ENCODE measurements at regions not wholly inside any gene's neighbourhood (a gene's known extent, or its start where the extent isn't known, plus 50 kb on each side); places are given as distances from the start of the nearest gene placed in this dataset.

DNA sequence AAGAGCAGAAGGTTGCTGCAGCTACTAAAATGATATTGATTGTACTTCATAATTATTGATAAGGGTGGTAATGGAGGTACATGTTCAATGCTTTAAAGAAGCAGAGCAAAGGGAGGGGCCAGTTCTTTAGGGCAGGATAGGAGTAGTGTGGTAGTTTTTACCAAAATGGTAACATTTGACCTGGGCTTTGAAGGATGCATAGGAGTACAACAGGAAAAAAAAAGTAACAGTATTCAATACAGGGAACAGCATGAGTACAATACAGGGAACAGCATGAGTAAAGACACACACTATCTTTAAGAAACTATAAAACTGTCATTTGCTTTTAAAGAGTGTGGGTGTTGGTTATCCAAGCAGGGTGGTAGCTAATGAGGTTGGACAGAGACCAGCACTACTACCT is 215.0 kb upstream of the CRY1 start (continued):
- TF ChIP-seq ZMIZ1 (IDR thresholded peaks at IDR 0.05; ENCODE audit: low read depth in 2 of 2, low read length in 2 of 2) (no peak), NFE2L1 (tag; IDR thresholded peaks at IDR 0.05; ENCODE audit: borderline replicate concordance, low read depth) (no peak), HCFC1 (IDR thresholded peaks at IDR 0.05; ENCODE audit: low read depth, low read length) (no peak), HDAC3 (IDR thresholded peaks at IDR 0.05; ENCODE audit: borderline replicate concordance, partially characterized antibody) (no peak), NFRKB (IDR thresholded peaks at IDR 0.05; ENCODE audit: low read depth) (no peak), CBFA2T3 (IDR thresholded peaks at IDR 0.05) (no peak)
- TF ChIP-seq, protein P1, sequence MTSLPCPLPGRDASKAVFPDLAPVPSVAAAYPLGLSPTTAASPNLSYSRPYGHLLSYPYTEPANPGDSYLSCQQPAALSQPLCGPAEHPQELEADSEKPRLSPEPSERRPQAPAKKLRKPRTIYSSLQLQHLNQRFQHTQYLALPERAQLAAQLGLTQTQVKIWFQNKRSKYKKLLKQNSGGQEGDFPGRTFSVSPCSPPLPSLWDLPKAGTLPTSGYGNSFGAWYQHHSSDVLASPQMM (CRISPR knock-in tag; IDR thresholded peaks at IDR 0.05) = no peak

DNA sequence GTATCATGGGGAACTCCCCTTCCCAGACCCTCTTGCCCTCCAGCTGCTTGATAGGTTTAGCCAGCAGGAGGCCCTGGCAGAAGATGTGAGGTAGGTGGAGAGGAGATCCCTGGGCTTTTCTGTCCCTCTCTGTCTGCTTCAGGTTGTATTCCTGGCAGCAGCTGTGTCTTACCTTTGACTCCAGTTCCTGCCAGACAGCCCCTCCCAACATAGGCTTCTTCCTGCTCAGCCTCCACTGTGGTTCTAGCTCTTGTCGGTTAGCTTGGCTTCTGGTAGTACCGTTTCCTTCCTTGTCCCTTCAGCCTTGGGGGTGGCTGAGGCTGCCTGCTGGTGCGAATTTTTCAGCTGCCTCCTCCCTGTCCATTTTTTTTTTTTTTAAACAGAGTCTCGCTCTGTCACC is 215.7 kb upstream of the CRY1 start:
- in situ Hi-C loops (cut with MboI) = no loop called here
- no peak for FAIRE-seq
- TF ChIP-seq RFX7 (CRISPR knock-in tag; IDR thresholded peaks at IDR 0.05) (no peak), BMI1 (IDR thresholded peaks at IDR 0.05; ENCODE audit: low read length) (no peak), ZNF766 (CRISPR knock-in tag; conservative IDR thresholded peaks at IDR 0.05) (no peak), FUS (optimal IDR thresholded peaks at IDR 0.05; ENCODE audit: low read depth, low read length) (no peak), ZNF830 (CRISPR knock-in tag; IDR thresholded peaks at IDR 0.05) (no peak), KLF6 (CRISPR knock-in tag; IDR thresholded peaks at IDR 0.05; ENCODE audit: borderline replicate concordance) (no peak), HIVEP1 (CRISPR knock-in tag; IDR thresholded peaks at IDR 0.05) (no peak), ATF4 (CRISPR knock-in tag; IDR thresholded peaks at IDR 0.05) (no peak)
- TF ChIP-seq, protein P2, sequence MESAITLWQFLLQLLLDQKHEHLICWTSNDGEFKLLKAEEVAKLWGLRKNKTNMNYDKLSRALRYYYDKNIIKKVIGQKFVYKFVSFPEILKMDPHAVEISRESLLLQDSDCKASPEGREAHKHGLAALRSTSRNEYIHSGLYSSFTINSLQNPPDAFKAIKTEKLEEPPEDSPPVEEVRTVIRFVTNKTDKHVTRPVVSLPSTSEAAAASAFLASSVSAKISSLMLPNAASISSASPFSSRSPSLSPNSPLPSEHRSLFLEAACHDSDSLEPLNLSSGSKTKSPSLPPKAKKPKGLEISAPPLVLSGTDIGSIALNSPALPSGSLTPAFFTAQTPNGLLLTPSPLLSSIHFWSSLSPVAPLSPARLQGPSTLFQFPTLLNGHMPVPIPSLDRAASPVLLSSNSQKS (CRISPR knock-in tag; IDR thresholded peaks at IDR 0.05) = no peak

More for the DNA sequence above, 215.7 kb upstream of the CRY1 start:
- no peaks in the 10 kb centered on the region for H3K79me2 ChIP-seq (ENCODE audit: control insufficient read depth, insufficient read depth, low read length)
- no peaks in the 10 kb centered on the region for H3K9me1 ChIP-seq (ENCODE audit: control insufficient read depth, insufficient read depth, low read length)
- CTCF ChIA-PET (ENCODE audit: low intra/inter-chr PET ratio) = no interaction called here
- WGBS (ENCODE audit: insufficient coverage, low coverage, missing lambda C conversion rate) = 2% methylated on average over 3 of the region's 4 CpGs
- H3K4me2 ChIP-seq (ENCODE audit: insufficient read depth, low read length) = no peak overlapping the region
- no peaks in the 10 kb centered on the region for H3K4me1 ChIP-seq (replicated peaks in 1 of 2; ENCODE audit: control insufficient read depth in 2 of 2, insufficient read depth in 2 of 2, low read length in 2 of 2)
- intact Hi-C loops (cut with micrococcal nuclease) = no loop called here
- no peak overlapping the region for H3K4me3 ChIP-seq
- POLR2A ChIA-PET = interaction anchor here (1.1 kb wide), 1 partner anchor 23 kb away, joined by 3 read pairs; no protein-coding TSS in a partner anchor
- H3K27me3 ChIP-seq (ENCODE audit: control insufficient read depth in 2 of 2, insufficient read depth in 2 of 2, low read length in 2 of 2) = peaks cover 8 to 16% of the 10 kb centered on the region in 2 experiments; a peak in 3 of 5 replicates
- H2AFZ ChIP-seq (ENCODE audit: low read depth, low read length) = no peak overlapping the region
- H4K20me1 ChIP-seq (replicated peaks; ENCODE audit: control insufficient read depth, insufficient read depth, low read length) = no peaks in the 10 kb centered on the region
- H3K9ac ChIP-seq (ENCODE audit: insufficient read depth in 1 of 2, low read depth in 2 of 2, low read length in 2 of 2) = no peak overlapping the region
- no TSS peak for BruUV-seq (replicated peaks)
- no peak overlapping the region for H3K27ac ChIP-seq (ENCODE audit: extremely low read depth, low read depth, low read length)
- H3K36me3 ChIP-seq (ENCODE audit: control insufficient read depth, insufficient read depth, low read length) = no peaks in the 10 kb centered on the region
- no peak for DNase-seq (ENCODE audit: extremely low read depth in 1 of 4, low spot score in 3 of 4)
- H3K9me3 ChIP-seq (replicated peaks; ENCODE audit: control insufficient read depth, insufficient read depth, low read depth, low read length) = no peaks in the 10 kb centered on the region
- ATAC-seq = no peak
